HG03039 (cell line): ENCODE measurements at regions not wholly inside any gene's neighbourhood (a gene's known extent, or its start where the extent isn't known, plus 50 kb on each side); places are given as distances from the start of the nearest gene placed in this dataset.

Source experiments
- ATAC-seq: cut with Tn5 transposase; IDR thresholded peaks from one replicate; pipeline ENCODE4 v1.9.1; 2021; ENCODE audit warnings: mild to moderate bottlenecking, moderate library complexity; ENCODE audit not compliant: unreplicated experiment

- ATAC-seq, result no peak
Measured at GRCh38 chr5:82349652-82350051, 71.5 kb upstream of the RPS23 start.

DNA sequence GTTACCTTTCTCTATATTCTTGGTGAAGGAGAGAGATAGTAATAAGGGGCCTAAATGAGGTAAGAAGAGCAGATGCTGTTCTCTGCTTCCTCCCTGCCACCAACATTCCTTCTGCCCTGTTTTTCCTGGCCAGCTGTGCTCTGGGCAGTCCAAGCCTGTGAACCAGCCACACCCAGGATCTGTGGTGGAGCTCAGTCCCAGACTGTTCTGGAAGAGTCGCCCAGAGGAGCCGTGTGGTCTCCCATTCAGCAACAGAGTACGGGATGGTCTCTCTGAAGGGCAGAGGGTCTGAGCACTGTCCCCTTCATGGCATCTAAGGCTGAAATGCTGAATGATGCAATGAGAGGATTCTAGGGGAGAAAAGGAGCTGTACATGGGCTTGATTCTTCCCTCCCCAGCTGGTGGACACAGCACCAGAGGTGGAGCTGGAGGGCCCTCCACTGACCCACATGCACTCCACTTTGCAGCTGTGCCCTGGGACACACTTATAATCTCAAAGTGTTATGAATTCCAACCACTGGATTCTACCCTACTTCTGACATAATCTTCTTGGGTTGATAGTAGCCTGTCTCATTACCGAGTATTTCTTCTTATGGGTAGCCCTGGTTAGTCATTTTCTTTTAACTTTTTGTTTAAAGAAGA, 70.8 kb upstream of the RPS23 start:
- no peak for ATAC-seq

- ATAC-seq, result no peak
Measured at GRCh38 chr5:82347201-82347865, 69.2 kb upstream of the RPS23 start.

GRCh38 chr5:82346399-82347165, 68.4 kb upstream of the RPS23 start:
- ATAC-seq, result no peak

- no peak for ATAC-seq
Measured at GRCh38 chr5:82345108-82345507, 67.0 kb upstream of the RPS23 start.

DNA sequence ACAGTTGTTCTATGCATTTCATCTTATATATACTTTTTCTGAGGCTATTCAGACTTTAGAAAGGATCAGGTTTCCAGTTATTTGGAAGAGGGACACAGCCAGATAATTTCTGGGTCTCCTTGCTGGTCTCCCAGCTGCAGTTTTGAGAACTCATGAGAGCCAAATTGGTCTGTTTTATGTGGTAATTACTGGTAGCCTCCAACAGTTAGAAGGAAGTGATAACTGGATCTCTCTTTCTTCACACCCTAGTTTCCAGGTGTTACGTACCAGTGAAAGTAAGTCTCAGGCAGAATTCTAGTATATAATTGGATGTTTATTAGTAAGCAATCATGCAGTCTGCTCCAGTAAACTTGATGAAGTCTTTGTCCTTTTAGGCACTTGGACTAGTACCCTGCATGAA, 63.2 kb upstream of the RPS23 start:
- no peak for ATAC-seq

DNA sequence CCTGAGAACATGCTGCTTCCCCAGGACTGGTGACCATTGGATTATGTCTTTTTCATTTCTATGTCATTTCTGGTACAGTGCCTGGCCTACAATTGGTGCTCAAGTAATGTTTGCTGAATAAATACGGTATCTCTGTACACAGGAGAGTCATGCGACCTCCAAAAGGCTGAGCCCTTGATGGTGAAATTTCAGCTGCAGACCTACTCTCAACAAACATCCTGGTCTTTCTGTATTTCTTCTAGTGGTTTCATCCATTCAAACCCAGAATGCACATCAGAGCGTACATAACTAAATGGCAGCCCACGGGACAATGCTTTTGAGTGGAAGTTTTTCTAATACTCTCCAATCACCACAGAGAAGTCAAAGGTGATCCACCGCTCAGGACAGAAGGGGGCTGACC, 62.6 kb upstream of the RPS23 start:
- no peak for ATAC-seq

DNA sequence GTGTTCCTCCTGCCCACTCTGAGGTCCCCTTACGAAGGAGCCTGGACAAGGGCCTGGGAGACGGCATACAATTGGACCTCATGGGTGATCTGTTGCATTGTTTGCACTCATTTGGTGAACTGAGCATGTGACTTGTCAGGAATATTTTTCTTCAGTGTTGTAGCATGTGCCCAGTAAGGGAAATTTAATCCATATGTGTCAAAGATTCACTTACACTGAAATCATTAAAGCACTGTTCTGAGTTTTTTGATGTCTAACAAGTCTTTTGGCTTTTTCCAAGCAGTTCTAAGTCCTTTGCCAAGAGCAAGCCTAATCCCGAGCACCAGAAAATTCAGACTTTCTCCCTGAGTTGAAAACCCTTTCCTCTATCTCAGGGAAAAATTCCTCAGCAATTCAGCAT, 61.6 kb upstream of the RPS23 start:
- ATAC-seq, result no peak

GRCh38 chr5:82338771-82339373, 60.7 kb upstream of the RPS23 start:
- no peak for ATAC-seq

DNA sequence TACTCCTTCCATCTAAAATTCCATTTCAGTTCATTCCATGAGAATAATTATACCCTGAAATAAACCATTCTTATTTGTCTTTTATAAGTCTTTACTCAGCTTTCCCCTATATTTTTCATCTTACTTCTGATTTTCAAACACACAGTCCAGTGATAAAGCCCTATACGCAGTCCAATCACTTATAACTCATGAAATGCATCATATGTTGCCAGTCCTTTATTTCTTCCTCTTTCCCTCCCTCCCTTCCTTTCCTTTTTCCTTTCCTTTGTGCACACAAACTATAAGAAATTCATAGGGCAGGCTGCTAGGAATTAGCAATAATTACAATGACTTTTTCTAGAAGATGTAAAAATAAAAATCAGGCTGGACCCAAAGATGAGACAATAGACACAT, 58.8 kb upstream of the RPS23 start:
- no peak for ATAC-seq

DNA sequence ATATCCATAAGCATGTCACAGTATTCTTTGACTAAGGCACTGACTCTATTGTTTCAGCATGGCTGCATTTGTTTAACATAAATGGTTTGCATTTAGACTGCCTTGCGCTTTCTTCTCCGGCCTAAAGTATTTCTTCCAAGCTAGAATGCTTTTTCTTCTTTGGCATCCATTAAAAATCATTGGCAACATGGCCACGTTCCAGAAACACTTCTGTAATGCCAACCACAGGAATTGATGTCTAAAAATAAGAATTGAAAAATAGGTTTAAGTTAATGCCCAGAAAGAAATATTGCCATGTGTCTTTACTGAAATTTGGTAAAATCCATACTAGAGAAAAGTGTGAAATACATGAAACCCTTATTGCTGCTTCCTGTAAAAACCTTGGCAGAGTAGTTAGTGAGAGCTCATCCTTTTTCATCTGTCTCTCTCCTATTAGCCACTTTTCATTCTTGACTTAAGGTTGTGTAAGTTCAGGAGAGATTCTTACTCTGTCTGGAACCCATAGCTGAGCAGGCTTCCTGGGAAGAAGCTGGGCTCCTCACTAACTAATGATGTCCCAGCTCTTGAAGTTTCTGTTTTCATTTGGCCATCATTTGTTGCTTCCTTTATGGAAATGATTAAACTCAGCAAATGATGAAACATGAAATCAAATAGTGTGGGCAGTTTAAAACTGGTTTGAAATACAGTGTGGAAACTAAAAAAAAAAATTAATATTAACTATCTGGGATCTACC, 58.2 kb upstream of the RPS23 start:
- no peak for ATAC-seq

- ATAC-seq, result no peak
Measured at GRCh38 chr5:82335806-82336205, 57.7 kb upstream of the RPS23 start.

DNA sequence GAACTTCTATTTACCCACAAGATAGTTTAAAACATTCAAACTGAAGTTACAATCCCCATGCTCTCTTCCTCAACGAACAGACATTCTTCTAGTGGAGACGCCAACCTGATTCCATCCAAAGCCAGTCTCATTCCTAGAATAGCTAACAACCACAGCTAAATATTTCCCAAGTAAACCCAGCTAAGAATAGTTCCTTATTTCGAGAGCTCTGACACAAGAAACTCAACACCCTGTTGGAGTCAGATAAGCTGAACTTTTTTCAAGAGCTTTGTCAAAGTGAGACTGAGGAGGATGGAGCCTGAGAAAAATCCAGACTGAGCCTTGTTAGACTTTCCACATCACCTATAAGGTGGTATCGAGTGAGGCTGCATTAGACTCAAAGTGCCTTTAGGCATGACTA, 56.7 kb upstream of the RPS23 start:
- ATAC-seq, result no peak

DNA sequence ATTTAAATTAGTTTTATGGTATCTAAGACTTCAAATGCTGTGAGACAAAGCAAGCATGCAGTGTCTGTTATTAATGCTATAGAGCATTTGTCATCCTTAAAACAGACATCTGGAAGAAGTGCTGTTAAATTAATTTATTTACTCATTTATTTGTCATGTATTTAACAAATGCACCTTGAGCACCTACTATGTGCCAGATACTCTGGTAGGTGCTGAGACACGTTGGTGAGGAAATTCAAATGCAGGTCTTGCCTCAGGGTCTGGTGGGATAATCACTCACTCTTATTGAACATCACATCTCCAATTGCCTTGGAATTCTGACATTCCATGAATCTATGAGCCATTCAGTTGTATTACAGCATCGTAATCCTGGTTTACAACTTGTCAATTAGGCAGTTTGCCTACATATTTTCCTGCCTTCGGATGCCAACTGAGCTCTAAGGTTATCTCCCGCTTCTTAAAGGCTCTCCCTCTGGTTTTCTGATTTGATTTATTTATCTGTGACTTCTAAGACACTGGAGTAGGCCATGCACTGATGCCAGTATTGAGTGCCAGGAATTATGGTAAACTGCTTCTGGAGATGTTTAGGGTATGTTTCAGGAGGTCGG, 56.0 kb upstream of the RPS23 start:
- ATAC-seq, result no peak

DNA sequence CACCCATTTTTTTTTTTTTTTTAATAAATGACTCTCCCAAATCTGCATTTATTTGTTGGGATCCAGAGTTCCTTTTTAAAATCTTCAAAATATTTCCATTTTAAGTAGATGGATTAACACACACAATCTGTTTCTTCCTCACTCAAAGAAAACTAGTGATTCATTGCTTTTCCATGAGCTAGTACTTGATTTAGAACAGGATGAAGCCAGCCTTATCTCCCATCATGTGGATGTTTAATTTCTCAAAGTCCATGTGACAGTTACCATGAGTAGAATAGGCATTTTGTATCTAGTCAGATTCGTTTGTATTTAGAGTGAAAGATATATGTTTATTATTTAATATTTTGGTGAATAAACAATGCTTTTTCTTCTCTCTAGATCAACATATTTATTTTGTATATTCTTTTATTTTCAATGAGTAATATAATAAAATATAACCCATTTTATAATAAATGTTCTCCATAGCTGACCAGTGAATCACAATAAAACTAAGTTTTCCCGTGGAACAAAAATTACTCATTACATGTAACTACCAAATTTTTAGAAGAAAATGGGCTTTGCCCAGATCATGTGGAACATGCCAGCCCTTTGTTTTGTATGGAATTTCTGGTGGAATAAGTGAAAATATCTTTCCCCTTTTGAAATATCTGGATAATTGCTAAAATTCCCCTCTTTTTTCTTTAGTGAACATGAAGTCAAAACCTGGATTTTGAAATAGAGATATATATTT, 54.9 kb upstream of the RPS23 start:
- no peak for ATAC-seq

GRCh38 chr5:82332064-82332855, 54.1 kb upstream of the RPS23 start:
- ATAC-seq, result no peak

- ATAC-seq, result no peak
Measured at GRCh38 chr5:82331557-82331956, 53.4 kb upstream of the RPS23 start.

- ATAC-seq, result no peak
Measured at GRCh38 chr5:82330530-82331270, 52.5 kb upstream of the RPS23 start.

- ATAC-seq, result no peak
Measured at GRCh38 chr5:82329393-82329792, 51.2 kb upstream of the RPS23 start.
